HG03442 (cell line): ENCODE measurements at regions not wholly inside any gene's neighbourhood (a gene's known extent, or its start where the extent isn't known, plus 50 kb on each side); places are given as distances from the start of the nearest gene placed in this dataset.
A peak's percentile ranks its signal among the peaks of the same experiment; 100 is the strongest.

Source experiments
- ATAC-seq: cut with Tn5 transposase; IDR thresholded peaks from one replicate; pipeline ENCODE4 v1.9.1; 2021; ENCODE audit warnings: mild to moderate bottlenecking, moderate library complexity; ENCODE audit not compliant: unreplicated experiment

- no peak for ATAC-seq
Observed at GRCh38 chr10:44042075-44042770, 342.7 kb downstream of the CXCL12 start.

GRCh38 chr10:44039599-44039998 lies 345.3 kb downstream of the CXCL12 start:
- ATAC-seq: no peak

GRCh38 chr10:44036425-44036824 lies 348.5 kb downstream of the CXCL12 start:
- ATAC-seq: no peak

GRCh38 chr10:44035474-44036197 lies 349.3 kb downstream of the CXCL12 start:
- ATAC-seq: peak; percentile 67

- ATAC-seq: no peak
Observed at GRCh38 chr10:44034946-44035345, 350.0 kb downstream of the CXCL12 start.

GRCh38 chr10:44033008-44033407 lies 351.9 kb downstream of the CXCL12 start:
- no peak for ATAC-seq

- no peak for ATAC-seq
Observed at GRCh38 chr10:44032216-44032615, 352.7 kb downstream of the CXCL12 start.

GRCh38 chr10:44030738-44031137 lies 354.2 kb downstream of the CXCL12 start:
- no peak for ATAC-seq

GRCh38 chr10:44030132-44030531 lies 354.8 kb downstream of the CXCL12 start:
- peak; percentile 94 for ATAC-seq

- ATAC-seq: no peak
Observed at GRCh38 chr10:44028384-44029137, 356.3 kb downstream of the CXCL12 start.

- no peak for ATAC-seq
Observed at GRCh38 chr10:44024356-44025116, 360.4 kb downstream of the CXCL12 start.

- no peak for ATAC-seq
Observed at GRCh38 chr10:44023517-44023916, 361.4 kb downstream of the CXCL12 start.

GRCh38 chr10:44022203-44022602 lies 362.7 kb downstream of the CXCL12 start:
- ATAC-seq: no peak

GRCh38 chr10:44020322-44021111 lies 364.4 kb downstream of the CXCL12 start:
- ATAC-seq: peak; percentile 53

- ATAC-seq: no peak
Observed at GRCh38 chr10:44017483-44018145, 367.3 kb downstream of the CXCL12 start.

GRCh38 chr10:44016589-44017482 lies 368.1 kb downstream of the CXCL12 start:
- ATAC-seq: no peak

GRCh38 chr10:44015702-44016500 lies 367.2 kb upstream of the ZNF32 start:
- ATAC-seq: no peak
